MG63 (cell line): ENCODE measurements at regions not wholly inside any gene's neighbourhood (a gene's known extent, or its start where the extent isn't known, plus 50 kb on each side); places are given as distances from the start of the nearest gene placed in this dataset.
"Not testable (repeated sequence)": the region's sequence is repeated elsewhere in the genome, so short reads cannot be mapped to it uniquely, and the experiment has no call there.

Experiments
- DNase-seq: peaks from one replicate; pipeline ENCODE4 v3.0.0-alpha.2; 2020
- H3K27me3 ChIP-seq: fragments of 250-450 bp; sonication (Bioruptor Pico); 2 replicates; pipeline ENCODE4 v1.5.1; 2020; ENCODE audit warnings: mild to moderate bottlenecking, moderate library complexity
- H3K36me3 ChIP-seq: fragments of 250-450 bp; sonication (Bioruptor Pico); 2 replicates; pipeline ENCODE4 v1.5.1; 2020; ENCODE audit warnings: mild to moderate bottlenecking, moderate library complexity
- H3K4me3 ChIP-seq: fragments of 250-450 bp; sonication (Bioruptor Pico); 2 replicates; pipeline ENCODE4 v1.5.1; 2020; ENCODE audit warnings: mild to moderate bottlenecking, moderate library complexity
- H3K9me3 ChIP-seq: fragments of 250-450 bp; sonication (Bioruptor Pico); 2 replicates; pipeline ENCODE4 v1.5.1; 2020; ENCODE audit warnings: mild to moderate bottlenecking, moderate library complexity

DNA sequence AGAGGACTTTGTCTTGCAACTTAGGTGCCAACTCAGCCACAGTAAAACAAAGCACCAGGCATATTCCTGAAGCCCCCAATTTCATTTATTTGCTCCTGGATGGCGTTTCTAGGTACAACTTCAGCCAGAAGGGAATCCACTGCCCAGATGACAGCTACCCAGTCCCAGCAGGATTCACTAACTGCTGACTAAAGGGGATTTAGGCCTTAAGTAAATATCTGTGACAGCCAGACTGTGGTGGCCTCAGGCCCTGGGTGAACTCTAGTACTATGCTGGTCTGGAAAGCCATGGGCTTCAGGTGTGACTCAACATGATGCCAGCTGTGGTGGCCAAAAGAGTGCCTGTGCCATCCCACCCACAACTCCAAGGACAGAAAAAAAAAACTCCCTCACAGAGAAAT lies 396.1 kb upstream of the CCNG1 start:
- peaks cover 16% of the 10 kb centered on the region for H3K27me3 ChIP-seq
- H3K9me3 ChIP-seq: no peaks in the 10 kb centered on the region; the same call in 1 of the 2 replicates
- DNase-seq: no peak
- no peaks in the 10 kb centered on the region for H3K36me3 ChIP-seq
- H3K4me3 ChIP-seq: no peak overlapping the region

DNA sequence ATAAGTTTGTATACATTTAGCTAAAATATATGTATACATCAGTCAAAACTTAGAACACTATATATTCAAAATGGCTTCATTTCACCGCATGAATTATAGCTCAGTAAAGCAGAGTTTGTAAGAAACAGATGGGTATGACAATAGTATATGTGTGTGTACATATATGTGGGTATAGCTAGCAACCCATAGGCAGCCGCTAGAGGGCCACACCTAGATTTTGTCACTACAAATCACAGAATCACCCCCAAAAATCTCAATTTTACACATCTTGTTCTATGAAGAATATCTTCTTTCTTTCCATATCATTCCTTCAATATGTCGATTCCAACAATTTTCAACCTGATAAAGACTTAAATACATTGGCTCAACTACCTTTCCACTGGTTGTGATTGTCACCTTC lies 357.8 kb upstream of the CCNG1 start:
- Histone ChIP-seq H3K36me3 (no peaks in the 10 kb centered on the region), H3K27me3 (no peaks in the 10 kb centered on the region), H3K4me3 (no peak overlapping the region), H3K9me3 (peaks cover 2% of the 10 kb centered on the region; the same call in 1 of the 2 replicates)
- peak; percentile 11 for DNase-seq

DNA sequence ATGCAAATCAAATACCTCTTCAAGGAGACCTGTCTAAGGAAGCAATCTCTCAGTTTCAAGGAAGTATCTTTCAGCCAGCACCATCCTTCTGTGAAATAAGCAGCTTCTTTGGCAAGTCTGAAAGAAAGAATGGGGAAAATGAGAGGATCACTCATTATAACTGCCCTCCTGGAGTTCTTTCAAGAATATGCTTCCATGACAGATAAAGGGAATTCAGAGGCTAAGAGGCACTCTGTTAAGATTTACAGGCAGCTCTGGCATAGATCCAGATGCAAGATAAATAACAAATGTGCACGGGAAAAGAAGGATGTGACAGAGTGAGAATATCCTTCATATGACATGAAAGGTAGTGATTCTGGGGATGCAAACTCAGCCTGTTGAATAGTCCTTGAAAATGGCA lies 348.2 kb upstream of the CCNG1 start:
- DNase-seq: no peak
- Histone ChIP-seq H3K27me3 (peaks cover 4% of the 10 kb centered on the region; the same call in 1 of the 2 replicates), H3K9me3 (no peaks in the 10 kb centered on the region), H3K36me3 (no peaks in the 10 kb centered on the region), H3K4me3 (no peak overlapping the region)

DNA sequence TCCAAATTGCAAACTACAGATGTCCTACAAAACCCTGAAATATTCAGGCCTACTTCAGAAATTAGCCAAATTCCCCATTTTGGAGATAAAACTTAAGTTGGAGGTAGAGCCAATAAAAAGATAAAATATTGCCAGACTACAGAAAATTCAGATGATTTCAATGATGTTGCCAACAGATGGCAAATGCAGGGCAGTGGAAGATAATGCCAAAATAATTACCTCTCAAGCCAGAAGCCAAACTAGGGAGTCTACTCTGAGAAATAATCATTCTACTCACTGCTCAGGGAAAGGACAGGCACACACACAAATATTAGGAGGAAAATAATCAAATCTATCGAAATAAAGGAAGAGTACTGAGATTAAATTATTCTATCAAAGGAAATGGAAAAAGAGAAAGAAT lies 347.5 kb upstream of the CCNG1 start:
- no peaks in the 10 kb centered on the region for H3K9me3 ChIP-seq
- H3K4me3 ChIP-seq: no peak overlapping the region
- DNase-seq: no peak
- no peaks in the 10 kb centered on the region for H3K36me3 ChIP-seq
- peaks cover 4% of the 10 kb centered on the region; the same call in 1 of the 2 replicates for H3K27me3 ChIP-seq

DNA sequence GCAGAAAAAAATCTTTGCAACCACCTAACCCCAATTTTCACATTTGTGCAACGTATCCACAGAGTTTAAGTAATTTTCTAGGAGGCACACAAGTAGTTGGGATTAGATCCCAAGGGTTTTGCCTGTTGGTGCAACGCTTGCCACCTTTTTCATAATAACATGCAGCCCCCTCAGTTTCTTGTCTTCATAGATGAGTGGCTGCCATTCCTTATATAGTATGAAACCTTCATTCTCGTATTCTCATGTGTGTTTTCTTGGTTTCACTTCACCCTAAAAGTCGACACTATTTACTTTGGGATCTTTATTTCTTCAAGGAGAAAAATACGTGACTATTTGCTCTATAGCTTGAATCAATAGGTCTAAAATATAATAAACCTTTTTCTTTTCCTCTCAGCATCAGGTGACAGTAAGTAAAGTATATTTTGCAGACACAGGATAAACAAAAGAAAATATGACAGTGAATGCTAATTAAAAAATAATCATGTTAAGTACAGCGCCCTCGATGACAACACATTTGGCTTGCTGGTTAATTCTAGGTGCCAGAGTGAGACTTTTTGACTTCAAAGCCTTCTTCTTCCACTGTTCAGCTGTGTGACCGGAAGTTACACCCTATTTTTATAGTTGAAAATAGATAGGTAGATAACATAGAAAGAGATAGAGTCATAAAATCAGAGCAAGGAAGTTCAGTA lies 342.8 kb upstream of the CCNG1 start:
- Histone ChIP-seq H3K27me3 (peaks cover 4% of the 10 kb centered on the region), H3K4me3 (no peak overlapping the region), H3K9me3 (no peaks in the 10 kb centered on the region), H3K36me3 (no peaks in the 10 kb centered on the region)
- no peak for DNase-seq

DNA sequence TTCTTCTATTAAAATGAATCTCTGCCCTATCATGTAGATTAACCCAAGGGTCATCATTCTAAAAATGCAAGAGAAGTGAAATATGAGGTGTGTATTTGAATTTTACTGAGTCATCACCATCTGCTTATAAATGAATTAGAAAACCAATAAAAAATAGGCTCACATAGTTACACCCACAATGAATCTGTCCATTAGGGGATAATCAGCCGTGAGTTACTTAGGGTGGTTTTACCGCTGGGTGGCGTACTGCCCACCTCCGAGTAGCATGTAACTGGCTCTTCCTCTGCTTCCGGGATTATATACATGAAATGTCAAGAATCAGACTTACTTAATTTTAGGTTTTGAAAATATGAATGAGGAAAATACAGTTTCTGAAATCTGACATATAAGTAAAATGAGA lies 332.9 kb upstream of the CCNG1 start:
- DNase-seq: peak; percentile 9
- Histone ChIP-seq H3K36me3 (no peaks in the 10 kb centered on the region), H3K4me3 (no peak overlapping the region), H3K27me3 (peaks cover 5% of the 10 kb centered on the region), H3K9me3 (no peaks in the 10 kb centered on the region)

DNA sequence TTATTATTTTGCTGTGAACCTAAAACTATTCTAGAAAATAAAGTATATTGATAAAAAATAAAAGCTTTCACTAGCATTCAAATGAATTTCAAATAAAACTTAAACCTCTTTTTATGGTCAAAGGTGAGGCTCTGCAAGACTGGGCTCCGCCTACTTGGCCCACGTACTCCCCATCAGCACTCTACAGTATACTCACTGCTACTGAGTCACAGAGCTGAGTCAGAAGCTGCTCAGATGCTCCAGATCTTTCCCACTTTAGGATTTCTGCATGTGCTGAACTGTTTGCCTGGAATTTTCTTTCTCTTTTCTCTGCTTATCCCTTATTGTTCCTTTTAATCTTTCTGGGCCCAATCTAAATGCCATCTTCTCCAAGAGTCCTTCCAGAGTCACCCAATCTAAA lies 331.9 kb upstream of the CCNG1 start:
- DNase-seq: peak; percentile 53
- H3K36me3 ChIP-seq: no peaks in the 10 kb centered on the region
- peaks cover 2% of the 10 kb centered on the region; the same call in 1 of the 2 replicates for H3K27me3 ChIP-seq
- no peak overlapping the region for H3K4me3 ChIP-seq
- no peaks in the 10 kb centered on the region for H3K9me3 ChIP-seq

DNA sequence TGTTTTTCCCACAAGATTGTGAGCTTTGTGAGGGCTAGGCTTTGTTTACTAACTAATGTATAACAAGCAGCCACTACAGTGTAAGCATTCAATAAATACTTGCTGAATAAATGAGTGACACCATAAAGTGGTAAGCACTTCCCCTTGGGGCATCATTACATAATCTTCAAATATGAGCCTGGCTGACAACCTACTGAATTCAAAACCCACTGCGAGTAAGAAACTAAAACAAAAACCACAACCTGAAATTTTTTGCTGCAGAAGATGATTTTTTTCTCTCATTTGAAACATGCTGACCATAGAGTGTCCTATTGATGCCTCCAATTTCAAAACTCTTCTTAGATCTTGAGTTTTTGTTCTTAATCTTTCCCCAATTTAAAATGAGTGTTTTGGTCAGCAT lies 331.3 kb upstream of the CCNG1 start:
- Histone ChIP-seq H3K4me3 (no peak overlapping the region), H3K27me3 (no peaks in the 10 kb centered on the region; the same call in 1 of the 2 replicates), H3K36me3 (no peaks in the 10 kb centered on the region), H3K9me3 (no peaks in the 10 kb centered on the region)
- DNase-seq: no peak

DNA sequence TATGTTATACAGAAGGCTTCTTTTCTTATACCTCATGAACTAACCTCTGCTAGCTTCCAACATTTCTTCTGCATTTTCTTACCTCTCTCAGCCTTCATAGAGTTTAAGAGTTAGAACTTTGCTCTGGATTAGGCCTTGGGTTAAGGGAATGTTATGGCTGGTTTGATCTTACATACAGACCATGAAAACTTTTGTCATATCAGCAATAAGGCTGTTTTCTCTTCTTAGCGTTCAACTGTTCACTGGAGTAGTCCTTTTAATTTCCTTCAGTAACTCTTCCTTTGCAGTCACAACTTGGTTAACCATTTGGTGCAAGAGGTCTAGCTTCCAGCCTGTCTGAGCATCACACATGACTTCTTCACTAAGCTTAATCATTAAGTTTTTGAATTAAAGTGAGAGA lies 329.0 kb upstream of the CCNG1 start:
- H3K36me3 ChIP-seq: no peaks in the 10 kb centered on the region
- H3K27me3 ChIP-seq: no peaks in the 10 kb centered on the region
- no peak overlapping the region for H3K4me3 ChIP-seq
- DNase-seq: no peak
- no peaks in the 10 kb centered on the region for H3K9me3 ChIP-seq

DNA sequence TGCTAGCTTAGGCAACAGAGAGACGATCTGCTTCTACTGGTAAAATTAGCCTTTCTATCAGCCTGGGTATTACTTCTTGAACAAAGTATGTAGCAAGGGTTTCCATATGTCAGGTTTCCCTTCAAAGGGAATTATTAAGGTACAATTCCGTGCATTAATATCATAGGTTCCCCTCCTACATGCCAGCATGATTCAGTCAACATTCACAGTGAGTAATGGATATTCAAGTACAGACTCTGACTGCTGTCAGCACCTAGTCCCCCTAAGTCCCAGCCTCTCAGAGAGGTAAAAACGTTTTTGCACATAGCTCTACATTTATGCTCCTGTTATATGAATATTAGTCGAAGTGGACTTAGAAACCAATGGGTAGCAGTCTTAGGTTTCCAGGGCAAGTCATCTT lies 322.4 kb upstream of the CCNG1 start:
- Histone ChIP-seq H3K9me3 (no peaks in the 10 kb centered on the region), H3K36me3 (no peaks in the 10 kb centered on the region), H3K4me3 (no peak overlapping the region), H3K27me3 (no peaks in the 10 kb centered on the region)
- DNase-seq: no peak

DNA sequence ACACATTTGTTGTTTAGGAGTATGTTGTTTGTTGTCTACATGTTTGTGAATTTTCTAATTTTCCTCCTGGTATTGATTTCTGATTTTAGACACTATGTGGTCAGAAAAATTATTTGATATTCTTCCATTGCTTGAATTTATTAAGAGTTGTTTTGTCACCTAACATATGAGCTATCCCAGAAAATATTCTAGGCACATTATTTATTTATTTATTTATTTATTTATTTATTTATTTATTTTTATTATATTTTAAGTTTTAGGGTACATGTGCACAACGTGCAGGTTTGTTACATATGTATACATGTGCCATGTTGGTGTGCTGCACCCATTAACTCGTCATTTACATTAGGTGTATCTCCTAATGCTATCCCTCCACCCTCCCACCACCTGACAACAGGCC lies 320.8 kb upstream of the CCNG1 start:
- H3K27me3 ChIP-seq, H3K4me3 ChIP-seq, H3K36me3 ChIP-seq, DNase-seq, H3K9me3 ChIP-seq: not testable (repeated sequence)

DNA sequence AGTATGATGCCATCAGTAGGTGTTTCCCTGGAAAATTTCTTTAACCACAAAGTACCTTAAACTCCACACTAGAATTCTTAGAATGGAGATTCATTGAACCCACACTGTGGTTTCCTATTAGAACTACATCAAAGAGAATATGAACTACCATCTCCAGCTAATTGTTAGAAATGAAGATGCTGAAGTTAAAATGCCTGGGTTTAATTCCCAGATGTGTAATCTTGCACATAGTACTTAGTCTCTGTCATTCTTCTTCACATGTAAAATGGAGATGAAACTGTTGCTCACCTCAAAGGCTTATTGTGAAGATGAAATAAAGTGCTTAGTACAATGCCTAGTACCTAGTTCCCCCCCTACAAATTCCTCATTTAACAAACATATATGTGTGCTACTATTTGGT lies 303.3 kb upstream of the CCNG1 start:
- H3K36me3 ChIP-seq: no peaks in the 10 kb centered on the region
- H3K27me3 ChIP-seq: no peaks in the 10 kb centered on the region
- DNase-seq: no peak
- no peak overlapping the region for H3K4me3 ChIP-seq
- no peaks in the 10 kb centered on the region for H3K9me3 ChIP-seq

DNA sequence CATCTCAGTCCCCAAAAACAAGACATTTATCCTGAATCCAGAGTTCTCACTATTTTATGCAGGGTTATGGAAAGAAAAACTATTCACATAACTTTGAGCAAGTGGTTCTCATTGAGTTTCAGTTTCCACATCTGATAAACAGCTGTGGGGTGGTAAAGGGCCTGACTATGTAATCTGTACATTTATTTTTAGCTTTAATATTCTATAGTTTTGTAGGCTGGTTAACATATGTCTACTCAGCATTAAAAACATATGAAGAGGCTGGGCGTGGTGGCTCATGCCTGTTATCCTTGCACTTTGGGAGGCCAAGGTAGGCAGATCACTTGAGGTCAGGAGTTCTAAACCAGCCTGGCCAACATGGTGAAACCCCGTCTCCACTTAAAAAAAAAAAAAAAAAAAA lies 301.5 kb upstream of the CCNG1 start:
- no peak overlapping the region for H3K4me3 ChIP-seq
- no peaks in the 10 kb centered on the region for H3K36me3 ChIP-seq
- H3K9me3 ChIP-seq: no peaks in the 10 kb centered on the region
- H3K27me3 ChIP-seq: no peaks in the 10 kb centered on the region
- DNase-seq: no peak

DNA sequence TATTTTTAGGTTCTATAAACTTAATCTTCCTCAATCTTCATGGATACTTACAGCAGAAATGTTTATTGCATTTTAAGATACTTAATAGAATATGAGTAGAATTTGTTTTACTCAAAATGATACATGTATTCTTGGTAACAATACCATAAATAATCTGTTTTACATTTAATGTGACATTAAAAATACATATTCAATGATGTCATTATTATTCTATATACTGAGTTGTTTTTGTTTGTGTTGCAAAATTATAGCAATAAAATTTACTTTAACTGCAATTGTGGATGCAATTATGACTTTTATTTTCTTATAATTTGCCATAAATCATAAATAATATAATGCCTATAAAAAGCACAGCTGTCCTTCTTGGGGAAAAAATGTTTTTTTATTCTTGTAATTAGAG lies 275.9 kb upstream of the CCNG1 start:
- Histone ChIP-seq H3K36me3 (no peaks in the 10 kb centered on the region), H3K9me3 (no peaks in the 10 kb centered on the region), H3K27me3 (no peaks in the 10 kb centered on the region; the same call in 1 of the 2 replicates), H3K4me3 (no peak overlapping the region)
- DNase-seq: no peak

DNA sequence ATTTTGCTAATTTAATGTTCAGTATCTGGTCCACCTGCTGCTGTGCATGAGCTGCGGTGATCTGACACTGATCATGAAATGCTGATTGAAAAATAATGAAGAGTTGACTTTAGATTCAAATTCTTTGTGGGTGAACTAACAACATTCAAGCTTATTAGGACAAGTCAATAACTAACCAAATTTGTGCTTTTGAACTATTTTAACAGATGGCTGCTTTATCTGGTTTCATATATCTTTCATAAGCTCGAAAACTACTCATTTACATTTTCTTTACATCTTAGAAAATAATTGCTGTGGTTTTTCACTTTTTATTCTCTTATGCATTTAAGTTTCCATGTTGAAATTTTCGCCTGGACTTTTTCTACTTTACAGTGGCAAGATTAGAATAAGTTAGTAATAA lies 274.8 kb upstream of the CCNG1 start:
- Histone ChIP-seq H3K27me3 (no peaks in the 10 kb centered on the region; the same call in 1 of the 2 replicates), H3K9me3 (no peaks in the 10 kb centered on the region), H3K4me3 (no peak overlapping the region), H3K36me3 (no peaks in the 10 kb centered on the region)
- no peak for DNase-seq

DNA sequence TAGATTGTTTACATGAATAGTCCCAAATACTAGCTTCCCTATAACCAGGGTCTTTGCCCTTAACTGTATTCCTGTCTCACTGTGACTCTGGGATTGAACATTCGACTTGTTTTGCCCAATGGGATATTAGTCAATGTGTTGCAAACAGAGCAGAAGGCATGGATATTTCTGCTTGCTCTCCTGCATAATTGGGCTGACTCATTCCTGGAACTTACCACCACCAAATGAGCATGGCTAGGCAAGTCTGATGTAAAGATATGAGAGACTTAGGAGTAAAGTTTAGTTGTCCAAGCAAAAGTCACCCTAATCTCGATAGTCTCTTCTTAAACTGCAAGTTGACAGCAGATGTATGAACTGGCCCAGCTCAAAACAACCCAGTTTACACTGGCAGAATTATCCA lies 273.5 kb upstream of the CCNG1 start:
- DNase-seq: no peak
- Histone ChIP-seq H3K36me3 (no peaks in the 10 kb centered on the region), H3K4me3 (no peak overlapping the region), H3K27me3 (no peaks in the 10 kb centered on the region; the same call in 1 of the 2 replicates), H3K9me3 (no peaks in the 10 kb centered on the region)

DNA sequence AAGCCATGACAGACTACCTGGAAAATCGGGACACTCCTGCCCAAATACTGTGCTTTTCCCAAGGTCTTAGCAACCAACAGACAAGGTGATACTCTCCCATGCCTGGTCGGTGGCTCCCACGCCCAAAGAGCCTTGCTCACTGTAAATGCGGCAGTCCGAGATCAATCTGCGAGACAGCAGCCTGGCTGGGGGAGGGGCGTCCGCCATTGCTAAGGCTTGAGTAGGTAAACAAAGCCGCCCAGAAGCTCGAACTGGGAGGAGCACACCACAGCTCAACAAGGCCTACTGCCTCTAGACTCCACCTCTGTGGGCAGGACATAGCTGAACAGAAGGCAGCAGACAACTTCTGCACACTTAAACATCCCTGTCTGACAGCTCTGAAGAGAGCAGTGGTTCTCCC lies 272.1 kb upstream of the CCNG1 start:
- no peak overlapping the region for H3K4me3 ChIP-seq
- no peak for DNase-seq
- no peaks in the 10 kb centered on the region for H3K36me3 ChIP-seq
- no peaks in the 10 kb centered on the region; the same call in 1 of the 2 replicates for H3K27me3 ChIP-seq
- H3K9me3 ChIP-seq: no peaks in the 10 kb centered on the region

DNA sequence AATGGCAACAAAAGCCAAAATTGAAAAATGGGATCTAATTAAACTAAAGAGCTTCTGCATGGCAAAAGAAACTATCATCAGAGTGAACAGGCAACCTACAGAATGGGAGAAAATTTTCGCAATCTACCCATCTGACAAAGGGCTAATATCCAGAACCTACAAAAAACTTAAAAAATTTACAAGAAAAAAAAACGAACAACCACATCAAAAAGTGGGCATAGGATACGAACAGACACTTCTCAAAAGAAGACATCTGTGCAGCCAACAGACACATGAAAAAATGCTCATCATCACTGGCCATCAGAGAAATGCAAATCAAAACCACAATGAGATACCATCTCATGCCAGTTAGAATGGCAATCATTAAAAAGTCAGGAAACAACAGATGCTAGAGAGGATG lies 267.2 kb upstream of the CCNG1 start:
- not testable (repeated sequence) for DNase-seq, H3K4me3 ChIP-seq, H3K27me3 ChIP-seq, H3K9me3 ChIP-seq, H3K36me3 ChIP-seq
